OCI-LY7 (cell line): ENCODE measurements at regions not wholly inside any gene's neighbourhood (a gene's known extent, or its start where the extent isn't known, plus 50 kb on each side); places are given as distances from the start of the nearest gene placed in this dataset.

ENCODE experiments used
- BruUV-seq: library from RNA; stranded (reverse); fragments of 400-500 nt; replicated peaks from 2 replicates; lab custom pipeline; 2021; lab: Mats Ljungman, UMichigan
- CTCF ChIA-PET: fragments of 300-600 bp; sonication (Branson Sonifier 250); formaldehyde crosslinking; loops from one replicate; lab custom pipeline; 2022; ENCODE audit warnings: antibody characterized with exemption; ENCODE audit not compliant: unreplicated experiment; lab: Charles Lee
- POLR2A ChIA-PET: fragments of 300-600 bp; sonication (Branson Sonifier 250); formaldehyde crosslinking; loops from one replicate; lab custom pipeline; 2022; ENCODE audit warnings: antibody characterized with exemption; lab: Charles Lee
- DNase-seq: peaks from one replicate; pipeline ENCODE4 v3.0.0-alpha.2; 2015; ENCODE audit warnings: low spot score
- H2AFZ ChIP-seq: fragments of 200-600 bp; sonication (generic), shearing (Covaris generic); 2 replicates; pipeline ENCODE4 v1.6.1; 2014; ENCODE audit warnings: mild to moderate bottlenecking, antibody characterized with exemption, low read length, moderate library complexity
- H3K27ac ChIP-seq: fragments of 200-600 bp; sonication (generic); 2 replicates; pipeline ENCODE4 v1.5.1; 2014; ENCODE audit warnings: mixed run types, low read depth, mild to moderate bottlenecking, moderate library complexity, low read length, inconsistent platforms; ENCODE audit not compliant: poor library complexity, severe bottlenecking
- H3K36me3 ChIP-seq: fragments of 200-600 bp; sonication (generic); 2 replicates; pipeline ENCODE4 v1.6.1; 2014; ENCODE audit warnings: mild to moderate bottlenecking, antibody characterized with exemption, low read length, moderate library complexity, mixed read lengths; ENCODE audit not compliant: insufficient read depth
- H3K4me1 ChIP-seq: fragments of 200-600 bp; sonication (generic); 2 replicates; pipeline ENCODE4 v1.5.1; 2014; ENCODE audit warnings: mild to moderate bottlenecking, low read length; ENCODE audit not compliant: insufficient read depth, poor library complexity, severe bottlenecking
- H3K4me2 ChIP-seq: fragments of 200-600 bp; sonication (generic); 2 replicates; pipeline ENCODE4 v1.6.1; 2014; ENCODE audit warnings: mild to moderate bottlenecking, low read length
- H3K4me3 ChIP-seq: fragments of 200-600 bp; sonication (generic); 2 replicates; pipeline ENCODE4 v1.5.1; 2014; ENCODE audit warnings: mild to moderate bottlenecking, low read depth, low read length; ENCODE audit not compliant: poor library complexity, severe bottlenecking
- H3K79me2 ChIP-seq: fragments of 200-600 bp; sonication (generic); 2 replicates; pipeline ENCODE4 v1.6.1; 2016; ENCODE audit warnings: low read depth, mild to moderate bottlenecking, low read length, moderate library complexity, mixed read lengths; ENCODE audit not compliant: insufficient read depth
- H3K9me2 ChIP-seq: fragments of 200-600 bp; sonication (generic); 2 replicates; pipeline ENCODE4 v1.6.1; 2016; ENCODE audit warnings: mild to moderate bottlenecking, low read length, mixed read lengths; ENCODE audit not compliant: insufficient read depth
- H3K9me3 ChIP-seq: fragments of 200-600 bp; sonication (generic); 2 replicates; pipeline ENCODE4 v1.6.1; 2014; ENCODE audit warnings: mild to moderate bottlenecking, mixed run types, low read length, mixed read lengths
- H4K20me1 ChIP-seq: fragments of 200-600 bp; sonication (generic); 2 replicates; pipeline ENCODE4 v1.6.1; 2014; ENCODE audit warnings: mild to moderate bottlenecking, antibody characterized with exemption, low read length, moderate library complexity, mixed read lengths; ENCODE audit not compliant: insufficient read depth
- EZH2phosphoT487 ChIP-seq: fragments of 200-600 bp; sonication (generic); IDR thresholded peaks from 2 replicates; pipeline ENCODE4 v1.6.1; 2018; ENCODE audit warnings: low read depth, borderline replicate concordance, mild to moderate bottlenecking, mixed run types, antibody characterized with exemption, low read length, moderate library complexity, mixed read lengths
- intact Hi-C: fragments of 100-400 bp; cut with micrococcal nuclease; formaldehyde crosslinking; loops from one replicate; pipeline ENCODE4 v1.10.0; 2022; ENCODE audit not compliant: unreplicated experiment
- TF ChIP-seq, protein P1 (sequence below): fragments of 200-600 bp; sonication (generic); conservative IDR thresholded peaks from 2 replicates; pipeline ENCODE4 v1.5.1; 2014; ENCODE audit warnings: mild to moderate bottlenecking, antibody characterized with exemption, low read length, moderate library complexity, mixed read lengths

DNA sequence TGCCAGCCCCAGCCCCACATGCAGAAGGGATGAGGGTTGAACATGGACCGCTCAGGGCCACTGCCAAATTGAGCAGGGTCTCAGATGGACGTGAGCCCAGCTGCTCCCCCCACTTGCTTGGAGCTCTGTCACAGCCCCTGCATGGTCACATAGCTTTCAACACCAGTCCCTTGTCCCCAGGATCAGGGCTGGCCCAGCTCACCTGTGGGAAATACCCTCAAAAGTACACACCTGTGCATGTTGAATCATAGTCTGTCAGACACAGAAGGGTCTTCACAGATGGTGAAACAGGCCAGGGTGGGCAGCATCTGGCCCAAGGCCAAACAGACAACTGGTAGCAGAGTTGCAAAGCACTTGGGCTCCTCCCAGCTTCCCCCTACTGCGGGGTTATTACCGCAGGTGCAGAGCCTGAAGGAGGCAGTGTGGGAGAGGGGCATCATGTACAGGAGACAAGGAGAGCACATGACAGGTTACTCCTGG lies 77.6 kb upstream of the UNC5B start:
- Histone ChIP-seq H4K20me1 (no peaks in the 10 kb centered on the region), H3K4me3 (no peak overlapping the region), H2AFZ (no peak overlapping the region), H3K9me2 (no peaks in the 10 kb centered on the region), H3K4me2 (no peak overlapping the region), H3K4me1 (no peaks in the 10 kb centered on the region), H3K79me2 (no peaks in the 10 kb centered on the region), H3K27ac (no peak overlapping the region), H3K36me3 (no peaks in the 10 kb centered on the region), H3K9me3 (no peaks in the 10 kb centered on the region)
- ChIA-PET CTCF (no interaction called here), POLR2A (no interaction called here)
- TF ChIP-seq EZH2phosphoT487 = no peak
- TF ChIP-seq, protein P1, sequence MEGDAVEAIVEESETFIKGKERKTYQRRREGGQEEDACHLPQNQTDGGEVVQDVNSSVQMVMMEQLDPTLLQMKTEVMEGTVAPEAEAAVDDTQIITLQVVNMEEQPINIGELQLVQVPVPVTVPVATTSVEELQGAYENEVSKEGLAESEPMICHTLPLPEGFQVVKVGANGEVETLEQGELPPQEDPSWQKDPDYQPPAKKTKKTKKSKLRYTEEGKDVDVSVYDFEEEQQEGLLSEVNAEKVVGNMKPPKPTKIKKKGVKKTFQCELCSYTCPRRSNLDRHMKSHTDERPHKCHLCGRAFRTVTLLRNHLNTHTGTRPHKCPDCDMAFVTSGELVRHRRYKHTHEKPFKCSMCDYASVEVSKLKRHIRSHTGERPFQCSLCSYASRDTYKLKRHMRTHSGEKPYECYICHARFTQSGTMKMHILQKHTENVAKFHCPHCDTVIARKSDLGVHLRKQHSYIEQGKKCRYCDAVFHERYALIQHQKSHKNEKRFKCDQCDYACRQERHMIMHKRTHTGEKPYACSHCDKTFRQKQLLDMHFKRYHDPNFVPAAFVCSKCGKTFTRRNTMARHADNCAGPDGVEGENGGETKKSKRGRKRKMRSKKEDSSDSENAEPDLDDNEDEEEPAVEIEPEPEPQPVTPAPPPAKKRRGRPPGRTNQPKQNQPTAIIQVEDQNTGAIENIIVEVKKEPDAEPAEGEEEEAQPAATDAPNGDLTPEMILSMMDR = no peak
- intact Hi-C loops = no loop called here
- no peak for DNase-seq
- BruUV-seq = no TSS peak

GRCh38 chr10:71135236-71135635 lies 77.1 kb upstream of the UNC5B start:
- ChIA-PET CTCF (no interaction called here), POLR2A (no interaction called here)
- Histone ChIP-seq H4K20me1 (no peaks in the 10 kb centered on the region), H3K9me3 (no peaks in the 10 kb centered on the region), H3K9me2 (no peaks in the 10 kb centered on the region), H3K4me2 (no peak overlapping the region), H3K4me1 (no peaks in the 10 kb centered on the region), H3K27ac (no peak overlapping the region), H3K4me3 (no peak overlapping the region), H3K36me3 (no peaks in the 10 kb centered on the region), H3K79me2 (no peaks in the 10 kb centered on the region), H2AFZ (no peak overlapping the region)
- no TSS peak for BruUV-seq
- DNase-seq = no peak
- no peak for TF ChIP-seq EZH2phosphoT487
- TF ChIP-seq, protein P1 = no peak
- intact Hi-C loops = no loop called here

GRCh38 chr10:71136036-71136721 lies 76.2 kb upstream of the UNC5B start:
- H3K4me2 ChIP-seq = no peak overlapping the region
- CTCF ChIA-PET = no interaction called here
- no peaks in the 10 kb centered on the region for H3K36me3 ChIP-seq
- H3K79me2 ChIP-seq = no peaks in the 10 kb centered on the region
- H3K9me3 ChIP-seq = no peaks in the 10 kb centered on the region
- POLR2A ChIA-PET = no interaction called here
- H3K4me3 ChIP-seq = no peak overlapping the region
- no peaks in the 10 kb centered on the region for H3K4me1 ChIP-seq
- no peak overlapping the region for H3K27ac ChIP-seq
- no peaks in the 10 kb centered on the region for H3K9me2 ChIP-seq
- DNase-seq = no peak
- TF ChIP-seq, protein P1 = no peak
- TF ChIP-seq EZH2phosphoT487 = no peak
- intact Hi-C loops = no loop called here
- no peaks in the 10 kb centered on the region for H4K20me1 ChIP-seq
- no TSS peak for BruUV-seq
- no peak overlapping the region for H2AFZ ChIP-seq
